Nephron progenitor cell (in vitro differentiated cells): ENCODE measurements at regions not wholly inside any gene's neighbourhood (a gene's known extent, or its start where the extent isn't known, plus 50 kb on each side); places are given as distances from the start of the nearest gene placed in this dataset.

Experiments
- DNase-seq: peaks from one replicate; pipeline ENCODE4 v3.0.0; 2021
- H3K27ac Mint-ChIP-seq: 2 replicates; pipeline ENCODE4 v1.8.0; 2021; ENCODE audit warnings: mild to moderate bottlenecking, moderate library complexity, mixed read lengths
- H3K27me3 Mint-ChIP-seq: 2 replicates; pipeline ENCODE4 v1.8.0; 2021; ENCODE audit warnings: mild to moderate bottlenecking, low read depth, mixed read lengths; ENCODE audit not compliant: poor library complexity
- H3K36me3 Mint-ChIP-seq: 2 replicates; pipeline ENCODE4 v1.8.0; 2021; ENCODE audit warnings: low read depth, mixed read lengths
- H3K4me1 Mint-ChIP-seq: 2 replicates; pipeline ENCODE4 v1.8.0; 2021; ENCODE audit warnings: mixed read lengths
- H3K4me3 Mint-ChIP-seq: 2 replicates; pipeline ENCODE4 v1.8.0; 2021; ENCODE audit warnings: mild to moderate bottlenecking, moderate library complexity, mixed read lengths
- H3K9me3 Mint-ChIP-seq: 2 replicates; pipeline ENCODE4 v1.8.0; 2021; ENCODE audit warnings: mild to moderate bottlenecking, moderate library complexity, mixed read lengths
- TF ChIP-seq, protein P1 (sequence below): fragments of 200-600 bp; sonication (generic); IDR thresholded peaks from 2 replicates; pipeline ENCODE4 v1.5.0; 2021; ENCODE audit warnings: antibody characterized with exemption

DNA sequence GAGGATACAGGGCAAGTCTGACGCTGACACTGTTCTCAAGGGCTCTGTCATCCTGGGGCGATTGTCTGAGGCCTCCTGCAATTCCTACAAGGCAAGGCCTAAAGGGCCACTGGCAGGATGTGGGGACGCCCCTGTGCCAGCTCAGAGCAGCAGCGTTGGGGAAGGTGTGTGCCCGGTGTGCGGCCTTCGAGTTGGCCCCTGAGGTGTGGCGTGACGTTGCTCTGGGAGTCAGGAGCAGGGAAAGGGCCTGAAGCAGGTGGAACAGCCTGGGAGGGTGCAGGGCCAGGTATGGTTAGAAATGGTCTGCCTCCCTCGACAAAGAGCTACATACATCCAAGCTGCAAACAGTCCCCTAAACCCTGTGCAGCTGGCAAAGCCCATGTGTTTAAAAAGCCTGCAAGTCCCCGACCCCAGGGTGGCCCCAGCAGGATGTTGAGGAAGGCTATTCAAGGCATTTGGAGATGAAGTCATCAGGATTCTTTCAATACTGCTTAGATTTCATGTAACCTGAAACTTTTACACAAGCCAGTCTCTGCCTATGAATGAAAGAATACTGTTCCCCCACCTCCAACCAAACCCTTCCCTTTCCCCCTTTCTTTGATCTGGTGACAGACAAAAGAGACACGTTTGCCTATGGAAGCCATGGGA, 142.5 kb upstream of the TNS3 start:
- peaks cover 8% of the 10 kb centered on the region for H3K27me3 Mint-ChIP-seq
- peaks cover 72% of the 10 kb centered on the region for H3K4me1 Mint-ChIP-seq
- no peak overlapping the region for H3K4me3 Mint-ChIP-seq
- TF ChIP-seq, protein P1, sequence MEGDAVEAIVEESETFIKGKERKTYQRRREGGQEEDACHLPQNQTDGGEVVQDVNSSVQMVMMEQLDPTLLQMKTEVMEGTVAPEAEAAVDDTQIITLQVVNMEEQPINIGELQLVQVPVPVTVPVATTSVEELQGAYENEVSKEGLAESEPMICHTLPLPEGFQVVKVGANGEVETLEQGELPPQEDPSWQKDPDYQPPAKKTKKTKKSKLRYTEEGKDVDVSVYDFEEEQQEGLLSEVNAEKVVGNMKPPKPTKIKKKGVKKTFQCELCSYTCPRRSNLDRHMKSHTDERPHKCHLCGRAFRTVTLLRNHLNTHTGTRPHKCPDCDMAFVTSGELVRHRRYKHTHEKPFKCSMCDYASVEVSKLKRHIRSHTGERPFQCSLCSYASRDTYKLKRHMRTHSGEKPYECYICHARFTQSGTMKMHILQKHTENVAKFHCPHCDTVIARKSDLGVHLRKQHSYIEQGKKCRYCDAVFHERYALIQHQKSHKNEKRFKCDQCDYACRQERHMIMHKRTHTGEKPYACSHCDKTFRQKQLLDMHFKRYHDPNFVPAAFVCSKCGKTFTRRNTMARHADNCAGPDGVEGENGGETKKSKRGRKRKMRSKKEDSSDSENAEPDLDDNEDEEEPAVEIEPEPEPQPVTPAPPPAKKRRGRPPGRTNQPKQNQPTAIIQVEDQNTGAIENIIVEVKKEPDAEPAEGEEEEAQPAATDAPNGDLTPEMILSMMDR, result no peak
- H3K27ac Mint-ChIP-seq, result peak overlapping the region; percentile 57
- H3K9me3 Mint-ChIP-seq, result no peaks in the 10 kb centered on the region
- no peak for DNase-seq
- H3K36me3 Mint-ChIP-seq, result no peaks in the 10 kb centered on the region

DNA sequence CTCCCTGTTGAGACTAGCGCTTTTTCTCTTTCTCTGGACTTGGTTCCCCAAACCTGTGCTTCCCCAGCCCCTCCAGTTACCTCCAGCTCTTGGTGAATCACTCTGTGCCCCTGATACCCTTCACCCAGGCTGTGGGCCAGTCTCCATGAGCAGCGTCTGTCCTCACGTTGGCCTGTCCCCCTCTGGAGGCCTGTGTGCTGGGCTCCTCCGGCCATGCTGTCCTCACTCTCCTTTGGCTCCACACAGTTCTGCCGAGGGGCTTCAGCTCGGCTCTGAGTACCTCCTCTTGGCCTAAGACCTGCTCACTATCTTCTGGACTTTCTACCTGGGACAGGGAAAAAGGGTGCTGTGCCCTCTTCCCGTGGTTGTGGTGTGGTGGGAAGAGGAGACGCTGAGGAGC, 140.2 kb upstream of the TNS3 start:
- no peak overlapping the region for H3K27ac Mint-ChIP-seq
- peaks cover 70% of the 10 kb centered on the region for H3K4me1 Mint-ChIP-seq
- H3K27me3 Mint-ChIP-seq, result peaks cover 8% of the 10 kb centered on the region
- DNase-seq, result no peak
- H3K36me3 Mint-ChIP-seq, result no peaks in the 10 kb centered on the region
- no peaks in the 10 kb centered on the region for H3K9me3 Mint-ChIP-seq
- TF ChIP-seq, protein P1, result no peak
- no peak overlapping the region for H3K4me3 Mint-ChIP-seq

DNA sequence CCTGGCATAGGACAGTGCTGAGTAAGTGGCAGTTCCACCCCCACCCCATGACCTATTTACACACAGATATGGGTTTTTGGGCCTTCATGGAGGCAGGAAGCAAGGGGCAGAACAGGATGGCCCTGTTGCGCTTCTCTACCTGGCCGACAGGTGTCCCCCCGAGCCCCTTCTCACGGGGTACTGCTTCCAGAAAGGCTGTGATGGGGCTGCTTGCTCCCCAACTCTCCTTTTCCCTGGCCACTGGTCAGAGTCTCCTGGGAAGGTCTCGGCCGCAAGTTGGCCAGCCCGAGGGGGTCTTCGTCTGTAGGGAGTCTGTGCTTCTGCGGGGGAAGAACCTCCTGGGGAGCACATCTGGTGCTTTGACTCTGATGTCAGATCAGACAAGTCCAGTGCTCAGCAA, 139.8 kb upstream of the TNS3 start:
- TF ChIP-seq, protein P1, result no peak
- H3K36me3 Mint-ChIP-seq, result no peaks in the 10 kb centered on the region
- H3K9me3 Mint-ChIP-seq, result no peaks in the 10 kb centered on the region
- H3K27ac Mint-ChIP-seq, result no peak overlapping the region
- H3K4me1 Mint-ChIP-seq, result peaks cover 65% of the 10 kb centered on the region
- H3K27me3 Mint-ChIP-seq, result peaks cover 8% of the 10 kb centered on the region
- DNase-seq, result no peak
- H3K4me3 Mint-ChIP-seq, result no peak overlapping the region

DNA sequence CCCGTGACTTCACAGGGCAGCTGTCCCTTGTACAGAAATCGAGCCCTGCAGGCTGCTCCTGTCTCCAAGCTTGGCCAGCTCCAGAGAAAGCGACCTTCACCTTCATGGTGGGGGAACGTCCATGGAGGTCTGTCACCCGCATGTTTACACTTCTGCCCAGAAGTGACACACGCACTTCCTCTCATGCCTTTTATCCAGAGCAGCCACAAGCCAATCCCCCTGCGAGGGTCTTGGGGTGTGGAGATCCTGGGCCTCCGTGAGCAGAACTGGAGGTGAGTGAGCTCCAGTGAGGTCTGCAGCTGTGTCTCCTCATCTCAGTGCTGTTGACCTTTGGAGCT, 139.0 kb upstream of the TNS3 start:
- Mint-ChIP-seq H3K27me3 (peaks cover 8% of the 10 kb centered on the region), H3K4me1 (peaks cover 57% of the 10 kb centered on the region), H3K27ac (no peak overlapping the region), H3K9me3 (no peaks in the 10 kb centered on the region), H3K4me3 (no peak overlapping the region), H3K36me3 (no peaks in the 10 kb centered on the region)
- TF ChIP-seq, protein P1, result no peak
- DNase-seq, result no peak

DNA sequence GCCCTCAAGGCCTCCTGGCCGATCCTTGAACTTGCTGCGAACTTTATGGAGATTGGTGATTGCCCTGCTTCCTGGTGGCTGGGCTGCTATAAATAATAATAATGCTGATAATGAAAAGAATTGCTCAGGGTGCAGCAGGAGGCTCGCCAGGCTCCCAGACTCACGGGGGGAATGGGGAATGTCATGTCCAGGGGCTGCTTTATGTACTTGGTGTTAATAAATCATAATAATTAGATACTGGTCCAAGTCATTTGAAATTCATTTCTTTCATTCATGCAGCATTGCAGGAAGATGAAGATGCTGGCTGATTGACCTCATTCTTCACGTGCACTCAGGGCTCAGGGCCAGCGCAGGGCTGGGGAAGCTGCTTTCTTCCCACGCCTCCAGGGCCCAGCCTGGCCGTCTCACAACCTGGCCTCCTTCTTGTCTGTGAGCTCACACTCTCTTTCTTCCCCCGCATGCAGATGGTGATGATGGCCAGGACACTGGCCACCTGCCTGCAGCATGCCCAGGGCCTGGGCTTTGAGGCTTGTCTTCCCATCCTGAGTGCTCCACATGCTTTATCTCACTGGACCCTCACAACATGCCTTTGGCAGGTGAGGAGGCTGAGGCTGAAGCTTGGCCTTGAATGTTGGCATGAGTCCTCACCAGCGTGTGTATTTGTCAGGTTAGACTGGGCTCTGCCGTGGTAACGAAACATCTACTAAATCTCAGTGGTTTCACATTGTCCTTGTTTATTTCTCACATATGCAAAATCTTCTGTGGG, 138.4 kb upstream of the TNS3 start:
- no peak for DNase-seq
- H3K36me3 Mint-ChIP-seq, result no peaks in the 10 kb centered on the region
- no peaks in the 10 kb centered on the region for H3K9me3 Mint-ChIP-seq
- peaks cover 8% of the 10 kb centered on the region for H3K27me3 Mint-ChIP-seq
- TF ChIP-seq, protein P1, result no peak
- H3K4me3 Mint-ChIP-seq, result no peak overlapping the region
- no peak overlapping the region for H3K27ac Mint-ChIP-seq
- H3K4me1 Mint-ChIP-seq, result peaks cover 56% of the 10 kb centered on the region

DNA sequence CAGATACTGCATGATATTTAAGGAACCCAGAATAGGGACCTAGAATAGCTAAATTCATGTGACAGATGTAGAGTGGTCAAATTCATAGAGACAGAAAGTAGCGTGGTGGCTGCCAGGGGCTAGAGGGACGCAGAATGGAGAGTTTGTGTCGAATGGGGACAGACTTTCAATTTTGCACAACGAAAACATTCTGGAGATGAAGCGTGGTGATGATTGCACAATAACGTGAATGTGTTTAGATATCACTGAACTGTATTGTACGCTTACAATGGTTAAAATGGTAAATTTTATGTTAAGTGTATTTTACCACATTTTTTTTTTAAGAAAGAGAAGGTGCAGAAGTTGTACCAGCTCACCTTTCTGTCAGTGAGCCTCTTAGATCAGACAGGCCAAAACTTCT, 137.8 kb upstream of the TNS3 start:
- Mint-ChIP-seq H3K4me1 (peaks cover 56% of the 10 kb centered on the region), H3K4me3 (no peak overlapping the region), H3K27me3 (peaks cover 8% of the 10 kb centered on the region), H3K9me3 (no peaks in the 10 kb centered on the region), H3K27ac (peak overlapping the region; percentile 9), H3K36me3 (no peaks in the 10 kb centered on the region)
- DNase-seq, result no peak
- TF ChIP-seq, protein P1, result no peak
